ENCODE measurements at regions not wholly inside any gene's neighbourhood (a gene's known extent, or its start where the extent isn't known, plus 50 kb on each side); places are given as distances from the start of the nearest gene placed in this dataset.

- TF ChIP-seq ZNF274 (IDR thresholded peaks at IDR 0.05; ENCODE audit: low read depth, low read length) (no peak), SUZ12 (IDR thresholded peaks at IDR 0.05; ENCODE audit: extremely low read depth, insufficient read depth, insufficient read length) (no peak)
Observed at GRCh38 chr18:40841467-40841866, 1113.6 kb upstream of the PIK3C3 start.

All from NT2/D1 (cell line).